Gastroesophageal sphincter (tissue), 3 donors: ENCODE measurements at regions not wholly inside any gene's neighbourhood (a gene's known extent, or its start where the extent isn't known, plus 50 kb on each side); places are given as distances from the start of the nearest gene placed in this dataset.
"Not testable (repeated sequence)": the region's sequence is repeated elsewhere in the genome, so short reads cannot be mapped to it uniquely, and the experiment has no call there.

Source experiments
- CTCF ChIP-seq, 4 experiments: fragments of 200-600 bp in 2 of 4; fragments of 450-650 bp in 2 of 4; sonication (generic) in 1 of 4; IDR thresholded peaks; one replicate each; pipeline ENCODE4 v1.5.1; 2017 to 2019; ENCODE audit warnings: antibody characterized with exemption in 4 of 4, mild to moderate bottlenecking in 2 of 4, moderate library complexity in 2 of 4
- POLR2A ChIP-seq, 2 donors: fragments of 450-650 bp; IDR thresholded peaks; one replicate each; pipeline ENCODE4 v1.6.1; 2017; ENCODE audit warnings: antibody characterized with exemption in 2 of 2, mild to moderate bottlenecking in 2 of 2, moderate library complexity in 1 of 2
- POLR2AphosphoS5 ChIP-seq: sonication (generic); formaldehyde crosslinking; IDR thresholded peaks from one replicate; pipeline ENCODE4 v1.6.1; 2017; ENCODE audit warnings: antibody characterized with exemption

- TF ChIP-seq CTCF (IDR thresholded peaks at IDR 0.05); POLR2AphosphoS5; POLR2A (IDR thresholded peaks at IDR 0.05): not testable (repeated sequence)
Measured at GRCh38 chr6:154639196-154639595, 94.0 kb upstream of the SCAF8 start.
